ENCODE measurements at regions not wholly inside any gene's neighbourhood (a gene's known extent, or its start where the extent isn't known, plus 50 kb on each side); places are given as distances from the start of the nearest gene placed in this dataset.

DNA sequence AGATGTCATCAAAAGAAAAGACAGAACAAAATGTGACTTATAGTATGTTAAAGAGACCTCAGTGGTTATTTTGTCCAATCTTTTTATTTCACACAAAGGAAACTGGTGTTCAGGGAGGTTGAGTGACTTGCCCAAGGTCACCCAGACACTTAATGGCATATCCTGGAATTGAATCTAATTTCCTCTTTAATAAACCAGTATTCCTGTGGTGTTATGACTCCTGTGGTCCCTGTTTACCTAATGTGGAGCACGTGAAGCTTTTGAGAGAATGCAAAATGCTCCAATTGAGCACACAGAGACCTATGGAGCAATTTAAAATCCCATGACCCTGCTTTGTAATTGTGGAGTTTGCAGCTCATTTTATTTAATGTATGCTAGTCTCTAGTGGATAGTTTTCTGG, 251.9 kb downstream of the REEP3 start:
- TF ChIP-seq, protein P1, sequence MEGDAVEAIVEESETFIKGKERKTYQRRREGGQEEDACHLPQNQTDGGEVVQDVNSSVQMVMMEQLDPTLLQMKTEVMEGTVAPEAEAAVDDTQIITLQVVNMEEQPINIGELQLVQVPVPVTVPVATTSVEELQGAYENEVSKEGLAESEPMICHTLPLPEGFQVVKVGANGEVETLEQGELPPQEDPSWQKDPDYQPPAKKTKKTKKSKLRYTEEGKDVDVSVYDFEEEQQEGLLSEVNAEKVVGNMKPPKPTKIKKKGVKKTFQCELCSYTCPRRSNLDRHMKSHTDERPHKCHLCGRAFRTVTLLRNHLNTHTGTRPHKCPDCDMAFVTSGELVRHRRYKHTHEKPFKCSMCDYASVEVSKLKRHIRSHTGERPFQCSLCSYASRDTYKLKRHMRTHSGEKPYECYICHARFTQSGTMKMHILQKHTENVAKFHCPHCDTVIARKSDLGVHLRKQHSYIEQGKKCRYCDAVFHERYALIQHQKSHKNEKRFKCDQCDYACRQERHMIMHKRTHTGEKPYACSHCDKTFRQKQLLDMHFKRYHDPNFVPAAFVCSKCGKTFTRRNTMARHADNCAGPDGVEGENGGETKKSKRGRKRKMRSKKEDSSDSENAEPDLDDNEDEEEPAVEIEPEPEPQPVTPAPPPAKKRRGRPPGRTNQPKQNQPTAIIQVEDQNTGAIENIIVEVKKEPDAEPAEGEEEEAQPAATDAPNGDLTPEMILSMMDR (IDR thresholded peaks at IDR 0.05), result no peak
- TF ChIP-seq POLR2A (IDR thresholded peaks at IDR 0.05), result no peak
- TF ChIP-seq POLR2AphosphoS5 (IDR thresholded peaks at IDR 0.05), result no peak
